H1 (cell line): ENCODE measurements at regions not wholly inside any gene's neighbourhood (a gene's known extent, or its start where the extent isn't known, plus 50 kb on each side); places are given as distances from the start of the nearest gene placed in this dataset.

Experiments
- CHD7 ChIP-seq: fragments of 300-600 bp; sonication (generic); IDR thresholded peaks from 2 replicates; pipeline ENCODE4 v1.7.1; 2012; ENCODE audit warnings: low read length, moderate library complexity, mild to moderate bottlenecking, inconsistent platforms; ENCODE audit not compliant: insufficient replicate concordance
- CTCF ChIP-seq, 3 experiments: IDR thresholded peaks; 1 replicate in 2 of 3; 2 replicates in 1 of 3; pipeline versions ENCODE4 v1.5.1 to v1.6.1; 2011; ENCODE audit warnings: low read length in 3 of 3, mild to moderate bottlenecking in 3 of 3, inconsistent platforms in 2 of 3, low read depth in 1 of 3, moderate library complexity in 1 of 3; ENCODE audit not compliant: insufficient read depth in 1 of 3; ENCODE audit errors: control extremely low read depth in 1 of 3
- SIX5 ChIP-seq: IDR thresholded peaks from 2 replicates; pipeline ENCODE4 v1.6.1; 2011; ENCODE audit warnings: mild to moderate bottlenecking, low read depth, low read length

- TF ChIP-seq CHD7 (no peak), CTCF (IDR thresholded peaks at IDR 0.05; ENCODE audit: control extremely low read depth in 1 of 3, insufficient read depth in 1 of 3, low read depth in 1 of 3, low read length in 3 of 3) (peak in 1 of 3 experiments; percentile 1; a peak in 1 of 4 replicates), SIX5 (no peak)
- TF ChIP-seq, all 59 proteins: peak for 1
Observed at GRCh38 chr2:220858101-220858500, 714.0 kb downstream of the EPHA4 start (continued).
